OCI-LY7 (cell line): ENCODE measurements at regions not wholly inside any gene's neighbourhood (a gene's known extent, or its start where the extent isn't known, plus 50 kb on each side); places are given as distances from the start of the nearest gene placed in this dataset.

Experiments used
- BruUV-seq: library from RNA; stranded (reverse); fragments of 400-500 nt; replicated peaks from 2 replicates; lab custom pipeline; 2021; lab: Mats Ljungman, UMichigan
- CTCF ChIA-PET: fragments of 300-600 bp; sonication (Branson Sonifier 250); formaldehyde crosslinking; loops from one replicate; lab custom pipeline; 2022; ENCODE audit warnings: antibody characterized with exemption; ENCODE audit not compliant: unreplicated experiment; lab: Charles Lee
- POLR2A ChIA-PET: fragments of 300-600 bp; sonication (Branson Sonifier 250); formaldehyde crosslinking; loops from one replicate; lab custom pipeline; 2022; ENCODE audit warnings: antibody characterized with exemption; lab: Charles Lee
- DNase-seq: peaks from one replicate; pipeline ENCODE4 v3.0.0-alpha.2; 2015; ENCODE audit warnings: low spot score
- H2AFZ ChIP-seq: fragments of 200-600 bp; sonication (generic), shearing (Covaris generic); 2 replicates; pipeline ENCODE4 v1.6.1; 2014; ENCODE audit warnings: mild to moderate bottlenecking, antibody characterized with exemption, low read length, moderate library complexity
- H3K27ac ChIP-seq: fragments of 200-600 bp; sonication (generic); 2 replicates; pipeline ENCODE4 v1.5.1; 2014; ENCODE audit warnings: mixed run types, low read depth, mild to moderate bottlenecking, moderate library complexity, low read length, inconsistent platforms; ENCODE audit not compliant: poor library complexity, severe bottlenecking
- H3K36me3 ChIP-seq: fragments of 200-600 bp; sonication (generic); 2 replicates; pipeline ENCODE4 v1.6.1; 2014; ENCODE audit warnings: mild to moderate bottlenecking, antibody characterized with exemption, low read length, moderate library complexity, mixed read lengths; ENCODE audit not compliant: insufficient read depth
- H3K4me1 ChIP-seq: fragments of 200-600 bp; sonication (generic); 2 replicates; pipeline ENCODE4 v1.5.1; 2014; ENCODE audit warnings: mild to moderate bottlenecking, low read length; ENCODE audit not compliant: insufficient read depth, poor library complexity, severe bottlenecking
- H3K4me2 ChIP-seq: fragments of 200-600 bp; sonication (generic); 2 replicates; pipeline ENCODE4 v1.6.1; 2014; ENCODE audit warnings: mild to moderate bottlenecking, low read length
- H3K4me3 ChIP-seq: fragments of 200-600 bp; sonication (generic); 2 replicates; pipeline ENCODE4 v1.5.1; 2014; ENCODE audit warnings: mild to moderate bottlenecking, low read depth, low read length; ENCODE audit not compliant: poor library complexity, severe bottlenecking
- H3K79me2 ChIP-seq: fragments of 200-600 bp; sonication (generic); 2 replicates; pipeline ENCODE4 v1.6.1; 2016; ENCODE audit warnings: low read depth, mild to moderate bottlenecking, low read length, moderate library complexity, mixed read lengths; ENCODE audit not compliant: insufficient read depth
- H3K9me2 ChIP-seq: fragments of 200-600 bp; sonication (generic); 2 replicates; pipeline ENCODE4 v1.6.1; 2016; ENCODE audit warnings: mild to moderate bottlenecking, low read length, mixed read lengths; ENCODE audit not compliant: insufficient read depth
- H3K9me3 ChIP-seq: fragments of 200-600 bp; sonication (generic); 2 replicates; pipeline ENCODE4 v1.6.1; 2014; ENCODE audit warnings: mild to moderate bottlenecking, mixed run types, low read length, mixed read lengths
- H4K20me1 ChIP-seq: fragments of 200-600 bp; sonication (generic); 2 replicates; pipeline ENCODE4 v1.6.1; 2014; ENCODE audit warnings: mild to moderate bottlenecking, antibody characterized with exemption, low read length, moderate library complexity, mixed read lengths; ENCODE audit not compliant: insufficient read depth
- CTCF ChIP-seq: fragments of 200-600 bp; sonication (generic); conservative IDR thresholded peaks from 2 replicates; pipeline ENCODE4 v1.5.1; 2014; ENCODE audit warnings: mild to moderate bottlenecking, antibody characterized with exemption, low read length, moderate library complexity, mixed read lengths
- EZH2phosphoT487 ChIP-seq: fragments of 200-600 bp; sonication (generic); IDR thresholded peaks from 2 replicates; pipeline ENCODE4 v1.6.1; 2018; ENCODE audit warnings: low read depth, borderline replicate concordance, mild to moderate bottlenecking, mixed run types, antibody characterized with exemption, low read length, moderate library complexity, mixed read lengths
- intact Hi-C: fragments of 100-400 bp; cut with micrococcal nuclease; formaldehyde crosslinking; loops from one replicate; pipeline ENCODE4 v1.10.0; 2022; ENCODE audit not compliant: unreplicated experiment

DNA sequence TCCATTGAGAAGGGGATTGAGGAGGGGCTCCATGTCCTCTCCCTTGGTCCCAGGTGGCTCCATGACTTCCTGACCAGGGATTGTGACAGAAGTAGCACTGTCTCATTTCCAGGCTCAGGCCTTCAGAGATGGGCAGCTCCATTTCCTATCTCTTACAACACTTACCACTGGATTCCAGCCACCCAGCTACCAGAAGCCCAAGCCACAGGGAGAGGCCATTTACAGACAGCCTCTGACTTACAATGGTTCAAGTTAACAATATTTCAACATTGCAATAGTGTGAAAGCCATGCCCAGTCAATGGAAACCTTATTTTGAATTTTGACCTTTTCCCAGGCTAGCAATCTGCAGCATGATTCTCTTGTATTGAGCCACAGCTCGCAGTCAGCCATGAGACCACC lies 164.9 kb upstream of the AGAP1 start:
- Histone ChIP-seq H3K9me2 (no peaks in the 10 kb centered on the region), H3K27ac (no peak overlapping the region), H2AFZ (no peak overlapping the region), H3K4me2 (no peak overlapping the region), H3K36me3 (no peaks in the 10 kb centered on the region), H3K4me3 (no peak overlapping the region), H4K20me1 (no peaks in the 10 kb centered on the region), H3K4me1 (no peaks in the 10 kb centered on the region), H3K79me2 (no peaks in the 10 kb centered on the region), H3K9me3 (no peaks in the 10 kb centered on the region)
- ChIA-PET CTCF (no interaction called here), POLR2A (no interaction called here)
- DNase-seq = no peak
- intact Hi-C loops = no loop called here
- BruUV-seq = no TSS peak
- TF ChIP-seq EZH2phosphoT487 (no peak), CTCF (no peak)

DNA sequence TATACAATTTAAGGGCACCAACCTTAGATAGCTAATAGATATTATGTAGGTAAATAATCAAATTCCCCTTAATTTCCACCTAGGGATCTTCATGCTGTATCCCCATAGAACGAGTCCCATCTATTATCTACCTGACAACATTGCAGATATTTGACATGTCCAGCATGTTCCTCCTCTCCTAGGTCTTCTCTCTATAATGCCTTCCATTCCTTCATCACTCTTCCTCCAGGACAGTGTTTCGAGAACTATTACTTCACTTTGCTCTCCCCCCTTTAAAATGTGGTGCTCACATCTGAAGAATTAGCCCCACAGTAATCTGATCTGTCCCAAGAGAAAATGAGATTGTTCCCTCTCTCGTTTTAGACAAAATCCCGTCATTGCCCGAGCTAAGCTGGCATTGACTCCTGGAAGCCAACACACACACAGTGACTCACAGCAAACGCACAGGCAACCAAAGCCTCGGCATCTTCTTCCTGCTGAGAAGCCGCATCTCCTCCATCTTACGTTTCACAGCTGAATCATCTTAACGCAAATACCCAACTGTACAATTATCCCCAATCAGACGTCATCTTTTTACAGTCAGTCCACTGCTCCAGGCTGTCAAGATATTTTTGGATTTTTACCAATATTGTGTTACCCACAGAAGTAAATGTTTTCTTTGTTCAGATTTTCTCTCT lies 162.9 kb upstream of the AGAP1 start:
- BruUV-seq = no TSS peak
- Histone ChIP-seq H3K79me2 (no peaks in the 10 kb centered on the region), H3K36me3 (no peaks in the 10 kb centered on the region), H3K4me1 (no peaks in the 10 kb centered on the region), H2AFZ (no peak overlapping the region), H3K27ac (no peak overlapping the region), H4K20me1 (no peaks in the 10 kb centered on the region), H3K4me3 (no peak overlapping the region), H3K9me3 (no peaks in the 10 kb centered on the region), H3K4me2 (no peak overlapping the region), H3K9me2 (no peaks in the 10 kb centered on the region)
- intact Hi-C loops = no loop called here
- no peak for DNase-seq
- TF ChIP-seq EZH2phosphoT487 = no peak
- no peak for TF ChIP-seq CTCF
- ChIA-PET POLR2A (no interaction called here), CTCF (no interaction called here)

- BruUV-seq = no TSS peak
- Histone ChIP-seq H2AFZ (no peak overlapping the region), H3K36me3 (no peaks in the 10 kb centered on the region), H3K79me2 (no peaks in the 10 kb centered on the region), H4K20me1 (no peaks in the 10 kb centered on the region), H3K9me2 (no peaks in the 10 kb centered on the region), H3K4me1 (no peaks in the 10 kb centered on the region), H3K4me2 (no peak overlapping the region), H3K4me3 (no peak overlapping the region), H3K27ac (no peak overlapping the region), H3K9me3 (no peaks in the 10 kb centered on the region)
- no peak for TF ChIP-seq EZH2phosphoT487
- TF ChIP-seq CTCF = no peak
- intact Hi-C loops = no loop called here
- ChIA-PET POLR2A (no interaction called here), CTCF (no interaction called here)
- no peak for DNase-seq
Observed at GRCh38 chr2:235332240-235332890, 161.5 kb upstream of the AGAP1 start.
